Activated T-helper 1 cell treated with anti-CD3 and anti-CD28 coated beads, Interleukin-12 subunit alpha, Interleukin-12 subunit beta, Interleukin-2, Interleukin-4 antibody, amounts not matched to agents 30 ng/mL and 10 ng/mL and 1 ng/mL, durations not matched to agents 14 hours and 24 hours and 36 hours (primary cell): ENCODE measurements at regions not wholly inside any gene's neighbourhood (a gene's known extent, or its start where the extent isn't known, plus 50 kb on each side); places are given as distances from the start of the nearest gene placed in this dataset.

Experiments
- DNase-seq: peaks from one replicate; pipeline ENCODE4 v3.0.0; 2021; ENCODE audit warnings: low spot score
- H3K27ac Mint-ChIP-seq: one replicate; pipeline ENCODE4 v1.8.0; 2021; ENCODE audit warnings: mild to moderate bottlenecking, mixed read lengths
- H3K27me3 Mint-ChIP-seq: one replicate; pipeline ENCODE4 v1.8.0; 2022; ENCODE audit warnings: mild to moderate bottlenecking, moderate library complexity, mixed read lengths; ENCODE audit not compliant: insufficient read depth
- H3K36me3 Mint-ChIP-seq: one replicate; pipeline ENCODE4 v1.8.0; 2021; ENCODE audit warnings: low read depth, mixed read lengths
- H3K4me1 Mint-ChIP-seq: one replicate; pipeline ENCODE4 v1.8.0; 2021; ENCODE audit warnings: low read depth, mixed read lengths
- H3K4me3 Mint-ChIP-seq: one replicate; pipeline ENCODE4 v1.8.0; 2021; ENCODE audit warnings: mild to moderate bottlenecking, moderate library complexity, mixed read lengths
- H3K9me3 Mint-ChIP-seq: one replicate; pipeline ENCODE4 v1.8.0; 2021; ENCODE audit warnings: mixed read lengths
- intact Hi-C: fragments of 100-400 bp; cut with micrococcal nuclease; formaldehyde crosslinking; loops from one replicate; pipeline ENCODE4 v1.15.1; 2024

GRCh38 chr6:85195243-85195642 lies 254.6 kb upstream of the NT5E start:
- DNase-seq: no peak
- no peak overlapping the region for H3K4me3 Mint-ChIP-seq
- H3K36me3 Mint-ChIP-seq: no peaks in the 10 kb centered on the region
- no peaks in the 10 kb centered on the region for H3K27me3 Mint-ChIP-seq
- H3K27ac Mint-ChIP-seq: no peak overlapping the region
- H3K4me1 Mint-ChIP-seq: no peaks in the 10 kb centered on the region
- H3K9me3 Mint-ChIP-seq: no peaks in the 10 kb centered on the region
- intact Hi-C loops: no loop called here

- Mint-ChIP-seq H3K4me1 (no peaks in the 10 kb centered on the region), H3K27me3 (no peaks in the 10 kb centered on the region), H3K27ac (no peak overlapping the region), H3K36me3 (no peaks in the 10 kb centered on the region), H3K9me3 (peaks cover 4% of the 10 kb centered on the region), H3K4me3 (no peak overlapping the region)
- DNase-seq: no peak
- intact Hi-C loops: no loop called here
These were observed 256.5 kb upstream of the NT5E start for GRCh38 chr6:85193339-85193738.

GRCh38 chr6:85192596-85192995 lies 257.3 kb upstream of the NT5E start:
- Mint-ChIP-seq H3K27me3 (no peaks in the 10 kb centered on the region), H3K4me3 (no peak overlapping the region), H3K9me3 (peaks cover 4% of the 10 kb centered on the region), H3K4me1 (no peaks in the 10 kb centered on the region), H3K27ac (no peak overlapping the region), H3K36me3 (no peaks in the 10 kb centered on the region)
- no peak for DNase-seq
- intact Hi-C loops: no loop called here

- Mint-ChIP-seq H3K27ac (no peak overlapping the region), H3K4me3 (no peak overlapping the region), H3K36me3 (no peaks in the 10 kb centered on the region), H3K4me1 (no peaks in the 10 kb centered on the region), H3K27me3 (no peaks in the 10 kb centered on the region), H3K9me3 (peaks cover 4% of the 10 kb centered on the region)
- no peak for DNase-seq
- intact Hi-C loops: no loop called here
These were observed 257.7 kb upstream of the NT5E start for GRCh38 chr6:85192186-85192585.

- DNase-seq: no peak
- Mint-ChIP-seq H3K9me3 (peaks cover 4% of the 10 kb centered on the region), H3K36me3 (no peaks in the 10 kb centered on the region), H3K4me1 (no peaks in the 10 kb centered on the region), H3K4me3 (no peak overlapping the region), H3K27ac (no peak overlapping the region), H3K27me3 (no peaks in the 10 kb centered on the region)
- intact Hi-C loops: no loop called here
These were observed 258.2 kb upstream of the NT5E start for GRCh38 chr6:85191656-85192055.

- intact Hi-C loops: no loop called here
- Mint-ChIP-seq H3K27ac (no peak overlapping the region), H3K27me3 (no peaks in the 10 kb centered on the region), H3K4me1 (no peaks in the 10 kb centered on the region), H3K4me3 (no peak overlapping the region), H3K9me3 (peaks cover 4% of the 10 kb centered on the region), H3K36me3 (no peaks in the 10 kb centered on the region)
- DNase-seq: no peak
These were observed 263.2 kb upstream of the NT5E start for GRCh38 chr6:85186546-85187175.

GRCh38 chr6:85185977-85186376 lies 263.9 kb upstream of the NT5E start:
- Mint-ChIP-seq H3K9me3 (peaks cover 4% of the 10 kb centered on the region), H3K27ac (no peak overlapping the region), H3K4me3 (no peak overlapping the region), H3K4me1 (no peaks in the 10 kb centered on the region), H3K36me3 (no peaks in the 10 kb centered on the region), H3K27me3 (no peaks in the 10 kb centered on the region)
- intact Hi-C loops: no loop called here
- no peak for DNase-seq

- Mint-ChIP-seq H3K4me3 (no peak overlapping the region), H3K4me1 (no peaks in the 10 kb centered on the region)
- intact Hi-C loops: no loop called here
These were observed 266.0 kb upstream of the NT5E start for GRCh38 chr6:85183841-85184240.

GRCh38 chr6:85172705-85173104 lies 277.2 kb upstream of the NT5E start:
- H3K4me3 Mint-ChIP-seq: no peak overlapping the region
- intact Hi-C loops: no loop called here
- no peaks in the 10 kb centered on the region for H3K4me1 Mint-ChIP-seq

More at GRCh38 chr6:85183841-85184240, 266.0 kb upstream of the NT5E start:
- Mint-ChIP-seq H3K36me3 (no peaks in the 10 kb centered on the region), H3K9me3 (no peaks in the 10 kb centered on the region), H3K27me3 (no peaks in the 10 kb centered on the region), H3K27ac (no peak overlapping the region)
- DNase-seq: no peak

GRCh38 chr6:85172161-85172560 lies 277.7 kb upstream of the NT5E start:
- H3K27me3 Mint-ChIP-seq: no peaks in the 10 kb centered on the region
- H3K4me1 Mint-ChIP-seq: no peaks in the 10 kb centered on the region
- no peak overlapping the region for H3K4me3 Mint-ChIP-seq
- H3K9me3 Mint-ChIP-seq: peaks cover 11% of the 10 kb centered on the region
- no peak for DNase-seq
- intact Hi-C loops: no loop called here
- H3K27ac Mint-ChIP-seq: no peak overlapping the region
- no peaks in the 10 kb centered on the region for H3K36me3 Mint-ChIP-seq

More at GRCh38 chr6:85172705-85173104, 277.2 kb upstream of the NT5E start:
- no peak for DNase-seq
- no peaks in the 10 kb centered on the region for H3K27me3 Mint-ChIP-seq
- H3K9me3 Mint-ChIP-seq: peaks cover 11% of the 10 kb centered on the region
- H3K36me3 Mint-ChIP-seq: no peaks in the 10 kb centered on the region
- no peak overlapping the region for H3K27ac Mint-ChIP-seq

GRCh38 chr6:85169189-85169588 lies 280.7 kb upstream of the NT5E start:
- intact Hi-C loops: no loop called here
- no peak overlapping the region for H3K4me3 Mint-ChIP-seq
- no peaks in the 10 kb centered on the region for H3K36me3 Mint-ChIP-seq
- H3K27ac Mint-ChIP-seq: no peak overlapping the region
- DNase-seq: no peak
- no peaks in the 10 kb centered on the region for H3K4me1 Mint-ChIP-seq
- peaks cover under 1% of the 10 kb centered on the region for H3K9me3 Mint-ChIP-seq
- no peaks in the 10 kb centered on the region for H3K27me3 Mint-ChIP-seq

GRCh38 chr6:85168146-85168545 lies 281.7 kb upstream of the NT5E start:
- Mint-ChIP-seq H3K9me3 (no peaks in the 10 kb centered on the region), H3K27me3 (no peaks in the 10 kb centered on the region), H3K36me3 (no peaks in the 10 kb centered on the region), H3K4me1 (no peaks in the 10 kb centered on the region), H3K27ac (no peak overlapping the region), H3K4me3 (no peak overlapping the region)
- intact Hi-C loops: no loop called here
- DNase-seq: no peak

- H3K4me3 Mint-ChIP-seq: no peak overlapping the region
- no peaks in the 10 kb centered on the region for H3K9me3 Mint-ChIP-seq
- H3K27ac Mint-ChIP-seq: no peak overlapping the region
- H3K36me3 Mint-ChIP-seq: no peaks in the 10 kb centered on the region
- no peak for DNase-seq
- H3K27me3 Mint-ChIP-seq: no peaks in the 10 kb centered on the region
- H3K4me1 Mint-ChIP-seq: no peaks in the 10 kb centered on the region
- intact Hi-C loops: no loop called here
These were observed 283.7 kb upstream of the NT5E start for GRCh38 chr6:85166114-85166741.
